GM19238 (cell line): ENCODE measurements at regions not wholly inside any gene's neighbourhood (a gene's known extent, or its start where the extent isn't known, plus 50 kb on each side); places are given as distances from the start of the nearest gene placed in this dataset.
"Not testable (repeated sequence)": the region's sequence is repeated elsewhere in the genome, so short reads cannot be mapped to it uniquely, and the experiment has no call there.

ENCODE experiments used
- DNase-seq: peaks from one replicate; pipeline ENCODE4 v3.0.0; 2011; ENCODE audit warnings: low spot score; ENCODE audit not compliant: insufficient read length

- DNase-seq = no peak
Measured at GRCh38 chr10:63836666-63837442, 315.7 kb downstream of the REEP3 start.

- no peak for DNase-seq
Measured at GRCh38 chr10:63841761-63842160, 320.6 kb downstream of the REEP3 start.

- no peak for DNase-seq
Measured at GRCh38 chr10:63843107-63843506, 321.9 kb downstream of the REEP3 start.

- DNase-seq = not testable (repeated sequence)
Measured at GRCh38 chr10:63848871-63849270, 327.7 kb downstream of the REEP3 start.

- no peak for DNase-seq
Measured at GRCh38 chr10:63862860-63863259, 341.7 kb downstream of the REEP3 start.

GRCh38 chr10:63865210-63865609 is 344.0 kb downstream of the REEP3 start:
- DNase-seq = no peak

- peak; percentile 65 for DNase-seq
Measured at GRCh38 chr10:63866075-63866746, 345.0 kb downstream of the REEP3 start.

- no peak for DNase-seq
Measured at GRCh38 chr10:63866747-63867140, 345.5 kb downstream of the REEP3 start.

- DNase-seq = no peak
Measured at GRCh38 chr10:63878428-63878827, 357.2 kb downstream of the REEP3 start.

GRCh38 chr10:63883861-63884260 is 362.7 kb downstream of the REEP3 start:
- DNase-seq = no peak

- no peak for DNase-seq
Measured at GRCh38 chr10:63884426-63884825, 363.2 kb downstream of the REEP3 start.

- DNase-seq = no peak
Measured at GRCh38 chr10:63885156-63885555, 364.0 kb downstream of the REEP3 start.

- no peak for DNase-seq
Measured at GRCh38 chr10:63886281-63887022, 365.3 kb downstream of the REEP3 start.

- no peak for DNase-seq
Measured at GRCh38 chr10:63887023-63887589, 365.9 kb downstream of the REEP3 start.

- no peak for DNase-seq
Measured at GRCh38 chr10:63887600-63888370, 366.6 kb downstream of the REEP3 start.

GRCh38 chr10:63889803-63890202 is 368.6 kb downstream of the REEP3 start:
- no peak for DNase-seq

- DNase-seq = no peak
Measured at GRCh38 chr10:63896992-63897391, 375.8 kb downstream of the REEP3 start.

GRCh38 chr10:63899673-63900300 is 378.6 kb downstream of the REEP3 start:
- DNase-seq = no peak

- DNase-seq = no peak
Measured at GRCh38 chr10:63901228-63901627, 380.0 kb downstream of the REEP3 start.

GRCh38 chr10:63901881-63902280 is 380.7 kb downstream of the REEP3 start:
- no peak for DNase-seq

GRCh38 chr10:63910806-63911205 is 389.6 kb downstream of the REEP3 start:
- DNase-seq = no peak
